B cell (primary cell): ENCODE measurements at regions not wholly inside any gene's neighbourhood (a gene's known extent, or its start where the extent isn't known, plus 50 kb on each side); places are given as distances from the start of the nearest gene placed in this dataset.

Source experiments
- ATAC-seq: fragments of 200-7000 bp; cut with Tn5 transposase; one replicate; pipeline ENCODE4 v1.10.0; 2021; ENCODE audit warnings: low read depth, mild to moderate bottlenecking, moderate number of reproducible peaks, moderate library complexity
- CTCF ChIA-PET: fragments of 350-600 bp; sonication (Branson Sonifier 250); formaldehyde crosslinking; loops from one replicate; lab custom pipeline; 2021; ENCODE audit warnings: antibody characterized with exemption, inconsistent platforms; lab: Charles Lee
- POLR2A ChIA-PET: fragments of 350-600 bp; sonication (Branson Sonifier 250); formaldehyde crosslinking; loops from one replicate; lab custom pipeline; 2021; ENCODE audit warnings: antibody characterized with exemption; lab: Charles Lee
- DNase-seq: peaks from one replicate; pipeline ENCODE4 v3.0.0; 2013
- H2AFZ ChIP-seq: 2 replicates; pipeline ENCODE4 v1.6.1; 2012; ENCODE audit warnings: mild to moderate bottlenecking, low read depth, low read length; ENCODE audit not compliant: insufficient read depth, poor library complexity, severe bottlenecking
- H3K27ac ChIP-seq, 2 donors: 1 replicate in 1 of 2; 2 replicates in 1 of 2; pipeline ENCODE4 v1.5.1; 2012 to 2013; ENCODE audit warnings: low read length in 2 of 2, mild to moderate bottlenecking in 2 of 2, moderate library complexity in 1 of 2
- H3K27me3 ChIP-seq, 4 experiments: fragments of 200-600 bp in 1 of 4; sonication (generic) in 1 of 4; replicated peaks in 1 of 4; 1 replicate in 2 of 4; 2 replicates in 2 of 4; pipeline versions ENCODE4 v1.6.1 to v1.7.0; 2013 to 2016; ENCODE audit warnings: low read length in 3 of 4, mild to moderate bottlenecking in 2 of 4, mixed read lengths in 1 of 4, moderate library complexity in 1 of 4; ENCODE audit not compliant: insufficient read depth in 4 of 4, control insufficient read depth in 3 of 4; ENCODE audit errors: control extremely low read depth in 1 of 4
- H3K36me3 ChIP-seq, 2 experiments: replicated peaks in 1 of 2; 1 replicate in 1 of 2; 2 replicates in 1 of 2; pipeline versions ENCODE4 v1.6.1 to v1.7.1; 2013; ENCODE audit warnings: low read length in 1 of 2; ENCODE audit not compliant: insufficient read depth in 2 of 2, control insufficient read depth in 1 of 2; ENCODE audit errors: control extremely low read depth in 1 of 2, extremely low read depth in 1 of 2
- H3K4me1 ChIP-seq, 2 donors: fragments of 200-600 bp in 1 of 2; sonication (generic) in 1 of 2; 1 replicate in 1 of 2; 2 replicates in 1 of 2; pipeline versions ENCODE4 v1.5.1 to v1.6.1; 2013 to 2017; ENCODE audit warnings: low read length in 2 of 2; ENCODE audit not compliant: control insufficient read depth in 2 of 2, insufficient read depth in 2 of 2
- H3K4me2 ChIP-seq: replicated peaks from 2 replicates; pipeline ENCODE3; 2012; ENCODE audit warnings: mild to moderate bottlenecking, low read depth, low read length; ENCODE audit not compliant: poor library complexity, severe bottlenecking
- H3K4me3 ChIP-seq, 5 experiments: fragments of 200-600 bp in 1 of 5; sonication (generic) in 1 of 5; 1 replicate in 3 of 5; 2 replicates in 2 of 5; pipeline versions ENCODE4 v1.5.1 to v1.7.0; 2011 to 2016; ENCODE audit warnings: low read length in 4 of 5, mild to moderate bottlenecking in 4 of 5, low read depth in 2 of 5, control low read depth in 1 of 5, moderate library complexity in 1 of 5; ENCODE audit not compliant: insufficient read depth in 1 of 5; ENCODE audit errors: control extremely low read depth in 1 of 5, extremely low read depth in 1 of 5
- H3K79me2 ChIP-seq: fragments of 200-600 bp; sonication (generic); one replicate; pipeline ENCODE4 v1.6.0; 2016; ENCODE audit warnings: low read length; ENCODE audit not compliant: control insufficient read depth, insufficient read depth
- H3K9ac ChIP-seq: fragments of 200-600 bp; sonication (generic); 2 replicates; pipeline ENCODE4 v1.6.1; 2017; ENCODE audit warnings: mild to moderate bottlenecking, low read length, moderate library complexity
- H3K9me3 ChIP-seq, 3 donors: one replicate each; pipeline versions ENCODE4 v1.6.1 to v1.7.1; 2013; ENCODE audit warnings: low read length in 2 of 3; ENCODE audit not compliant: control insufficient read depth in 2 of 3, insufficient read depth in 1 of 3; ENCODE audit errors: control extremely low read depth in 1 of 3
- H4K20me1 ChIP-seq: 2 replicates; pipeline ENCODE4 v1.6.0; 2012; ENCODE audit warnings: mild to moderate bottlenecking, low read length; ENCODE audit not compliant: insufficient read depth, control insufficient read depth, poor library complexity, severe bottlenecking
- H3K27ac Mint-ChIP-seq: one replicate; pipeline ENCODE4 v1.8.0; 2021; ENCODE audit warnings: mixed read lengths
- H3K27me3 Mint-ChIP-seq: one replicate; pipeline ENCODE4 v1.8.0; 2021; ENCODE audit warnings: mixed read lengths
- H3K4me1 Mint-ChIP-seq: one replicate; pipeline ENCODE4 v1.8.0; 2021; ENCODE audit warnings: mixed read lengths
- H3K4me3 Mint-ChIP-seq: one replicate; pipeline ENCODE4 v1.8.0; 2021; ENCODE audit warnings: mixed read lengths
- H3K9me3 Mint-ChIP-seq: one replicate; pipeline ENCODE4 v1.8.0; 2022; ENCODE audit warnings: mixed read lengths; ENCODE audit not compliant: insufficient read depth
- EZH2 ChIP-seq: IDR thresholded peaks from 2 replicates; pipeline ENCODE4 v1.6.1; 2012; ENCODE audit warnings: borderline replicate concordance, low read depth, mild to moderate bottlenecking, moderate library complexity, low read length; ENCODE audit not compliant: insufficient read depth, poor library complexity, severe bottlenecking
- WGBS: methylation state at CpG from one replicate; pipeline ENCODE4 v1.1.5; 2013; ENCODE audit warnings: missing lambda C conversion rate; ENCODE audit not compliant: insufficient coverage; 5-methylcytosine and 5-hydroxymethylcytosine counted together
- intact Hi-C: fragments of 100-400 bp; cut with micrococcal nuclease; formaldehyde crosslinking; loops from one replicate; pipeline ENCODE4 v1.10.0; 2022
- TF ChIP-seq, protein P1 (sequence below): fragments of 200-600 bp; IDR thresholded peaks from one replicate; pipeline ENCODE4 v1.8.0; 2022; ENCODE audit warnings: antibody characterized with exemption, mild to moderate bottlenecking

DNA sequence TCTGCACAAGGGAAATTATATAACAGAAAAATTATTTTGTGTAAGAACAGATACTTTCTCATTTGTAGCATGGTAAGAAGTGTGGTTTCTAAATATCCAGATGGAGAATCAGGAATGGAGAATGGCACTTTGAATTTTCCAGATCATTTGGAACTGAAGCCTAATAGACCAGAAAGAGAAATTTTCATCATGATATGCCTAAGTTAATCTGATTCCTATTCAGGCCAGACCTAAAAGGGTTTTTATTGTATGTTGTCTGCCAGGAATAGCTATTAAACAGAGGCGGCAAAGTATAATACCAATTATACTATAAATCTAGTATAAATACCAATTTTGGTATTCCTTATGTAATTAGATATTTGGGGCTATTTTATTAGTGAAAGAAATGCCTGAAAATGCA is 382.7 kb upstream of the FAR2 start:
- no peak for ATAC-seq

DNA sequence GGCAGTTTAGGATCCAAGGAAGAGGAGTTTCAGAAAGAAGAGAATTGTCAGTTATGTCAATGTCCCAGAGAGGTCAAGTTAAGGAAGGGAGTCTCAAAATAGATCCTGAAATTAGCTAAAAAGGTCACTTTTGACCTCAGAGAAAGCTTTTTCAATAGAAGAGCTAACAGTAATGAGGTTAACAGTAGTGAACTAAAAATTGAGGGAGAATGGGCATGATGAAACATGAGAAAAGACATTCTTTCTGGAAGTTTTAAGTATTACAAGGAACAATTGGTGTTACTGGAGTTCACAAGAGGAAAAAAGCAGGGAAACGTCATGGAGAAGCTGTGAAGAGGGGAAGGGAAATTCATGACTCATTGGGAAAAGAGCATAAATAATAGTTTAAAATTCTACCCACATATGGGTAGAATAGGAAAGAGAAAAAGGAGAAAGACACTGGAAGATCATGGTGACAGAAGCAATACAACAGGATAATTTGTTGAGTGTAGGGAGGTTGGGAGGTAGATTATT is 381.2 kb upstream of the FAR2 start:
- no peak overlapping the region for H3K4me2 ChIP-seq
- no peak overlapping the region for H2AFZ ChIP-seq
- Mint-ChIP-seq H3K4me1 (no peaks in the 10 kb centered on the region), H3K27me3 (no peaks in the 10 kb centered on the region), H3K9me3 (peaks cover 2% of the 10 kb centered on the region), H3K27ac (no peak overlapping the region), H3K4me3 (no peak overlapping the region)
- H3K36me3 ChIP-seq: no peaks in the 10 kb centered on the region
- H3K4me1 ChIP-seq: no peaks in the 10 kb centered on the region
- no peak for TF ChIP-seq EZH2
- TF ChIP-seq, protein P1, sequence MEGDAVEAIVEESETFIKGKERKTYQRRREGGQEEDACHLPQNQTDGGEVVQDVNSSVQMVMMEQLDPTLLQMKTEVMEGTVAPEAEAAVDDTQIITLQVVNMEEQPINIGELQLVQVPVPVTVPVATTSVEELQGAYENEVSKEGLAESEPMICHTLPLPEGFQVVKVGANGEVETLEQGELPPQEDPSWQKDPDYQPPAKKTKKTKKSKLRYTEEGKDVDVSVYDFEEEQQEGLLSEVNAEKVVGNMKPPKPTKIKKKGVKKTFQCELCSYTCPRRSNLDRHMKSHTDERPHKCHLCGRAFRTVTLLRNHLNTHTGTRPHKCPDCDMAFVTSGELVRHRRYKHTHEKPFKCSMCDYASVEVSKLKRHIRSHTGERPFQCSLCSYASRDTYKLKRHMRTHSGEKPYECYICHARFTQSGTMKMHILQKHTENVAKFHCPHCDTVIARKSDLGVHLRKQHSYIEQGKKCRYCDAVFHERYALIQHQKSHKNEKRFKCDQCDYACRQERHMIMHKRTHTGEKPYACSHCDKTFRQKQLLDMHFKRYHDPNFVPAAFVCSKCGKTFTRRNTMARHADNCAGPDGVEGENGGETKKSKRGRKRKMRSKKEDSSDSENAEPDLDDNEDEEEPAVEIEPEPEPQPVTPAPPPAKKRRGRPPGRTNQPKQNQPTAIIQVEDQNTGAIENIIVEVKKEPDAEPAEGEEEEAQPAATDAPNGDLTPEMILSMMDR: no peak
- ChIA-PET CTCF (no interaction called here), POLR2A (no interaction called here)
- intact Hi-C loops: no loop called here
- no peak for DNase-seq
- H3K27me3 ChIP-seq: no peaks in the 10 kb centered on the region
- H4K20me1 ChIP-seq: no peaks in the 10 kb centered on the region
- H3K9ac ChIP-seq: no peak overlapping the region
- H3K4me3 ChIP-seq: no peak overlapping the region
- H3K79me2 ChIP-seq: no peaks in the 10 kb centered on the region
- no CpG with 5 or more reads among the region's 1 CpG for WGBS
- H3K9me3 ChIP-seq: peaks cover 0 to 1% (median 0%) of the 10 kb centered on the region in 3 donors
- no peak overlapping the region for H3K27ac ChIP-seq
- no peak for ATAC-seq

More for the DNA sequence above, 382.7 kb upstream of the FAR2 start:
- Histone ChIP-seq H3K4me2 (no peak overlapping the region), H3K9ac (no peak overlapping the region), H3K27ac (no peak overlapping the region), H3K36me3 (no peaks in the 10 kb centered on the region), H3K27me3 (no peaks in the 10 kb centered on the region), H3K4me1 (no peaks in the 10 kb centered on the region), H3K79me2 (no peaks in the 10 kb centered on the region), H2AFZ (no peak overlapping the region), H4K20me1 (no peaks in the 10 kb centered on the region), H3K4me3 (no peak overlapping the region), H3K9me3 (peaks cover 0 to 1% (median 0%) of the 10 kb centered on the region in 3 donors)
- no CpG with 5 or more reads among the region's 1 CpG for WGBS
- H3K27me3 Mint-ChIP-seq: no peaks in the 10 kb centered on the region
- no peak overlapping the region for H3K4me3 Mint-ChIP-seq
- H3K4me1 Mint-ChIP-seq: no peaks in the 10 kb centered on the region
- ChIA-PET CTCF (interaction anchor here (0.7 kb wide), 1 partner anchor 78 kb away, joined by 4 read pairs; no protein-coding TSS in a partner anchor), POLR2A (no interaction called here)
- intact Hi-C loops: no loop called here
- no peak for DNase-seq
- H3K9me3 Mint-ChIP-seq: peaks cover 2% of the 10 kb centered on the region
- no peak overlapping the region for H3K27ac Mint-ChIP-seq
- no peak for TF ChIP-seq EZH2
